Right lobe of liver (tissue), 6 donors: ENCODE measurements at regions not wholly inside any gene's neighbourhood (a gene's known extent, or its start where the extent isn't known, plus 50 kb on each side); places are given as distances from the start of the nearest gene placed in this dataset.
A peak's percentile ranks its signal among the peaks of the same experiment; 100 is the strongest.

Experiments used
- ATAC-seq, 4 donors: fragments of 200-7000 bp; cut with Tn5 transposase; one replicate each; pipeline ENCODE4 v1.9.1; 2020; ENCODE audit warnings: mild to moderate bottlenecking in 4 of 4, moderate library complexity in 4 of 4
- DNase-seq, 3 donors: peaks; one replicate each; pipeline ENCODE4 v3.0.0-alpha.2; 2020
- H3K27ac ChIP-seq, 3 donors: fragments of 200-600 bp; one replicate each; pipeline ENCODE4 v1.8.0; 2022
- H3K27me3 ChIP-seq, 2 donors: fragments of 200-600 bp; one replicate each; pipeline ENCODE4 v1.8.0; 2022
- H3K36me3 ChIP-seq, 4 donors: fragments of 200-600 bp; sonication (generic) in 1 of 4; one replicate each; pipeline versions ENCODE4 v1.5.1 to v1.8.0; 2017 to 2022; ENCODE audit warnings: control low read depth in 1 of 4
- H3K4me1 ChIP-seq, 4 donors: fragments of 200-600 bp; sonication (generic) in 1 of 4; one replicate each; pipeline versions ENCODE4 v1.5.1 to v1.8.0; 2017 to 2022; ENCODE audit warnings: control low read depth in 1 of 4
- H3K4me3 ChIP-seq, 3 donors: fragments of 200-600 bp; one replicate each; pipeline ENCODE4 v1.8.0; 2022
- H3K9me3 ChIP-seq, 4 donors: fragments of 200-600 bp; sonication (generic) in 1 of 4; one replicate each; pipeline versions ENCODE4 v1.5.1 to v1.8.0; 2017 to 2022; ENCODE audit warnings: control low read depth in 1 of 4
- POLR2A ChIP-seq: fragments of 450-650 bp; IDR thresholded peaks from one replicate; pipeline ENCODE4 v1.6.1; 2017; ENCODE audit warnings: antibody characterized with exemption, mild to moderate bottlenecking
- WGBS: methylation state at CpG from one replicate; pipeline ENCODE4 v1.1.6; 2018; ENCODE audit warnings: low coverage, low lambda C conversion rate; ENCODE audit not compliant: insufficient coverage; ENCODE audit errors: missing lambda C conversion rate; 5-methylcytosine and 5-hydroxymethylcytosine counted together
- intact Hi-C, 2 donors: fragments of 100-400 bp; cut with DNase I; formaldehyde crosslinking; loops; one replicate each; pipeline versions ENCODE4 v1.11.2 to v1.14.1; 2022
- TF ChIP-seq, protein P1 (sequence below), 4 donors: fragments of 200-600 bp in 3 of 4; fragments of 450-650 bp in 1 of 4; IDR thresholded peaks; one replicate each; pipeline versions ENCODE4 v1.5.1 to v1.8.0; 2016 to 2022; ENCODE audit warnings: antibody characterized with exemption in 4 of 4, mild to moderate bottlenecking in 2 of 4
- donor health status: DM: no; HTN: yes; CAD: no.
- donor health status: DM: no; HTN: no; CAD: no.
- donor health status: DM: no; HTN: no; CAD: no.
- donor health status: DM: no; HTN: yes; CAD: no.
- donor health status: DM: no; HTN: yes; CAD: no.

DNA sequence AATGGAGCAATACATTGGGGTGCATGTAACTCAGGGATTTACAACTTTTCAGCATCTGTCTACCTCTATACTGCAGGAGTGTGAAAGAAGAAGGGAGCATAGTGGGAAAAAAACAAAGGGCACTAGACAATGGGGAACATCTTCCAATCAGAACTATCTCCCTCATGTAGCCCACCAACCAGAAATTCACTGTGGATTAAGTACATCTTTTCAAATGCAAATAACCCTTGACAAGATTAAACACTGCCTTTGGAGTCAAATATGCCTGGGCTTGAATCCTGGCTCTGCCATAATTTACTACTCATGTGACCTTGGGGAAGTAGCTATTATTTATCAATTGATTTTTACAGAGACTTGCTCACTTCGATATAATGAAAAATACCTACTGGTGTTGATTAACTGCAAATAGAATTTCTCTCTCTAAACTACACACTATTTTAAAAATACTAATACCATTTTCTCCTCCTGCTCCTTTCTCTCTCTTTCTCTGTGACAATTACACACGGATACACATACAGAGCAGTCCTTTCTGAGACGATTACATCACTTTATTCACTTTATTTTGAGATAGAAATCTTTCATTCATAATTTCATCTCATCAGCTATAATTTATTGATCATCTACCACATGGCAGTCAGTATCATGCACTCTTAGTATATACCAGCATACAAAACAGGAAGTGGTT, 783.7 kb downstream of the FRK start:
- no peaks in the 10 kb centered on the region for H3K36me3 ChIP-seq
- H3K4me3 ChIP-seq = no peak overlapping the region
- no peak overlapping the region for H3K27ac ChIP-seq
- intact Hi-C loops = no loop called here
- no peak for TF ChIP-seq POLR2A
- TF ChIP-seq, protein P1, sequence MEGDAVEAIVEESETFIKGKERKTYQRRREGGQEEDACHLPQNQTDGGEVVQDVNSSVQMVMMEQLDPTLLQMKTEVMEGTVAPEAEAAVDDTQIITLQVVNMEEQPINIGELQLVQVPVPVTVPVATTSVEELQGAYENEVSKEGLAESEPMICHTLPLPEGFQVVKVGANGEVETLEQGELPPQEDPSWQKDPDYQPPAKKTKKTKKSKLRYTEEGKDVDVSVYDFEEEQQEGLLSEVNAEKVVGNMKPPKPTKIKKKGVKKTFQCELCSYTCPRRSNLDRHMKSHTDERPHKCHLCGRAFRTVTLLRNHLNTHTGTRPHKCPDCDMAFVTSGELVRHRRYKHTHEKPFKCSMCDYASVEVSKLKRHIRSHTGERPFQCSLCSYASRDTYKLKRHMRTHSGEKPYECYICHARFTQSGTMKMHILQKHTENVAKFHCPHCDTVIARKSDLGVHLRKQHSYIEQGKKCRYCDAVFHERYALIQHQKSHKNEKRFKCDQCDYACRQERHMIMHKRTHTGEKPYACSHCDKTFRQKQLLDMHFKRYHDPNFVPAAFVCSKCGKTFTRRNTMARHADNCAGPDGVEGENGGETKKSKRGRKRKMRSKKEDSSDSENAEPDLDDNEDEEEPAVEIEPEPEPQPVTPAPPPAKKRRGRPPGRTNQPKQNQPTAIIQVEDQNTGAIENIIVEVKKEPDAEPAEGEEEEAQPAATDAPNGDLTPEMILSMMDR (IDR thresholded peaks at IDR 0.05) = no peak
- H3K4me1 ChIP-seq = no peaks in the 10 kb centered on the region
- no peaks in the 10 kb centered on the region for H3K27me3 ChIP-seq
- H3K9me3 ChIP-seq = no peaks in the 10 kb centered on the region
- DNase-seq (no peak), ATAC-seq (no peak)
- WGBS = 39% methylated on average over 3 of the region's 3 CpGs

DNA sequence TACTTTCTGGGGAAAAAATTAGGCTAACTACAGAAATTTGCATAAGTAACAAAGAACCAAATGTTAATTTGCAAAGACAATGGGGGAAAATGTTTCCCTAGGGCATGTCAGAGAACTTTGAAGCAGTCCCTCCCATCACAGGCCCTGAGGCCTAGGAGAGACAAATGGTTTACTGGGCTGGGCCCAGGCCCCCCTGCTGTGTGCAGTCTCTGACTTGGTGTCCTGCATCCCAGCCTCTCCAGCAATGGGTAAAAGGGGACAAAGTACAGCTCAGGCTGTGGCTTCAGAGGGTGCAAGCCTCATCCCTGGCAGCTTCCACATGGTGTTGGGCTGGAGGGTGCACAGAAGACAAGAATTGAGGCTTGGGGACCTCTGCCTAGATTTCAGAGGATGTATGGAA, 788.4 kb downstream of the FRK start:
- no peaks in the 10 kb centered on the region for H3K27me3 ChIP-seq
- no peak for TF ChIP-seq POLR2A
- TF ChIP-seq, protein P1 (IDR thresholded peaks at IDR 0.05) = no peak
- DNase-seq (no peak), ATAC-seq (no peak)
- no peaks in the 10 kb centered on the region for H3K36me3 ChIP-seq
- no peak overlapping the region for H3K27ac ChIP-seq
- H3K4me1 ChIP-seq = no peaks in the 10 kb centered on the region
- intact Hi-C loops = no loop called here
- no peak overlapping the region for H3K4me3 ChIP-seq
- H3K9me3 ChIP-seq = no peaks in the 10 kb centered on the region

DNA sequence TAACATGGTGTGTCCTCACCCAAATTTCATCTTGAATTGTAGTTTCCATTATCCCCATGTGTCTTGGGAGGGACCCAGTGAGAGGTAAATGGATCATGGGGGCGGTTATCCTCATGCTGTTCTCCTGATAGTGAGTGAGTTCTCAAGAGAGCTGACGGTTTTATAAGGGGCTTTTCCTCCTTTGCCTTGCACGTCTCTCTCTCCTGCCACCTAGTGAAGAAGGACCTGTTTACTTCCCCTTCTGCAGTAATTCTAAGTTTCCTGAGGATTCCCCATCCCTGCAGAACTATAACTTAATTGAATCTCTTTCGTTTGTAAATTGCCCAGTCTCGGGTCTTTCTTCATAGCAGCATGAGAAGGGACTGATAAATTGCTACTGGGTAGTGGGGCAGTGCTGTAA, 789.3 kb downstream of the FRK start:
- Histone ChIP-seq H3K27me3 (no peaks in the 10 kb centered on the region), H3K4me1 (no peaks in the 10 kb centered on the region), H3K9me3 (no peaks in the 10 kb centered on the region), H3K4me3 (no peak overlapping the region), H3K36me3 (no peaks in the 10 kb centered on the region), H3K27ac (no peak overlapping the region)
- 30% methylated on average over 5 of the region's 5 CpGs for WGBS
- DNase-seq (no peak), ATAC-seq (no peak)
- intact Hi-C loops = no loop called here
- no peak for TF ChIP-seq POLR2A
- TF ChIP-seq, protein P1 (IDR thresholded peaks at IDR 0.05) = no peak

DNA sequence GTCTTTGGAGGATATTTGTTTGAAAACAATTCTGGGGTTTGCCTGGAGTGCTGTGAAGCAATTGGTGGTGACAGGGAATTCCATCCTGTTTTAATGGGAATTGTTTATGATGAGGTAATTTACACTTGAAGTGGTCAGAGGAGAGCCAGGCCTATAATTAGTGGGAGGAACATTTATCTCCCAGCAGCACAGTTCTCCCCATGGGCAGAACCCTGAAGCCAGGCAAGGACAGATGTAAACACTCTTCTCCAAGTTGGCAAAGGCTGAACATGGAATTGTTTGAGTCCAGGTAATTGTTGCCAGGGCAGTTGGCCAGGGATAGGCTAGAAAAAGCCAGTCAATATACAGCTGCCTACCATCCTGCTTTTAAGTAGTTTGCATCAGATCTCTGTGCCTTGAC, 789.7 kb downstream of the FRK start:
- ATAC-seq (peak; percentile 51 to 87 (median 74)), DNase-seq (peak in 1 of 3 donors; percentile 47)
- Histone ChIP-seq H3K27ac (no peak overlapping the region), H3K36me3 (no peaks in the 10 kb centered on the region), H3K27me3 (no peaks in the 10 kb centered on the region), H3K4me1 (no peaks in the 10 kb centered on the region), H3K9me3 (no peaks in the 10 kb centered on the region), H3K4me3 (no peak overlapping the region)
- intact Hi-C loops = no loop called here
- TF ChIP-seq, protein P1 (IDR thresholded peaks at IDR 0.05) = no peak
- no peak for TF ChIP-seq POLR2A

DNA sequence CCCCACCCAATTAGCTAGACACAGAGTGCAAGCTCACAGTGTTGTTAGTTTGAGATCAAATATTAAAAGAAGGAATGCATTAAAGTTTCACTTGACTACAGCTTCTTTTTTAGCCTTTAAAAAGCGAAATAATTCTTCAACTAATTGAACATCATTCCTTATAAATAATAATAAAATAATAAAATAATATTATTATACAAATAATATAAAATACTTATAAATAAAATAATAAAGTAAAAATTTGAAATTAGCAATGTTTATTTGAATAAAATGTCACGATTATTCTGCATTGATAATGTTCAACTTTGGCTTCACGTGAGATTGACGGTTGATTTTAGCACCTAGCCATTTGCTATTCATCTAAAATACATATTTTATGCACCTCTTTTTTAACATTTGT, 819.3 kb downstream of the FRK start:
- no peak for ATAC-seq
- Histone ChIP-seq H3K27me3 (no peaks in the 10 kb centered on the region), H3K9me3 (no peaks in the 10 kb centered on the region), H3K27ac (no peak overlapping the region), H3K36me3 (no peaks in the 10 kb centered on the region), H3K4me3 (no peak overlapping the region), H3K4me1 (no peaks in the 10 kb centered on the region)
- WGBS = 47% methylated on average over 4 of the region's 4 CpGs
- TF ChIP-seq, protein P1 (IDR thresholded peaks at IDR 0.05) = no peak
- TF ChIP-seq POLR2A = no peak
- DNase-seq = no peak
- intact Hi-C loops = no loop called here
